NT2/D1 (cell line): ENCODE measurements at regions not wholly inside any gene's neighbourhood (a gene's known extent, or its start where the extent isn't known, plus 50 kb on each side); places are given as distances from the start of the nearest gene placed in this dataset.

ENCODE experiments used
- DNase-seq: peaks from one replicate; pipeline ENCODE4 v3.0.0-alpha.2; 2011; ENCODE audit warnings: low read depth, low spot score
- H3K27me3 ChIP-seq: 2 replicates; pipeline ENCODE4 v1.6.0; 2011; ENCODE audit warnings: mild to moderate bottlenecking; ENCODE audit not compliant: insufficient read length, insufficient read depth
- H3K36me3 ChIP-seq: 2 replicates; pipeline ENCODE4 v1.6.1; 2011; ENCODE audit warnings: mild to moderate bottlenecking, low read length, mixed read lengths; ENCODE audit not compliant: insufficient read depth, insufficient read length
- H3K4me1 ChIP-seq: 2 replicates; pipeline ENCODE4 v1.5.1; 2011; ENCODE audit not compliant: insufficient read depth, insufficient read length
- H3K4me3 ChIP-seq: 2 replicates; pipeline ENCODE4 v1.5.1; 2011; ENCODE audit warnings: low read depth; ENCODE audit not compliant: insufficient read length
- H3K9ac ChIP-seq: 2 replicates; pipeline ENCODE4 v1.6.0; 2011; ENCODE audit warnings: low read depth; ENCODE audit not compliant: insufficient read length
- H3K9me3 ChIP-seq: 2 replicates; pipeline ENCODE4 v1.5.1; 2011; ENCODE audit warnings: mild to moderate bottlenecking, low read length; ENCODE audit not compliant: insufficient read depth
- SUZ12 ChIP-seq: IDR thresholded peaks from 2 replicates; pipeline ENCODE4 v1.6.1; 2011; ENCODE audit not compliant: insufficient read length, insufficient read depth; ENCODE audit errors: extremely low read depth
- YY1 ChIP-seq: IDR thresholded peaks from 2 replicates; pipeline ENCODE4 v1.6.1; 2011; ENCODE audit not compliant: insufficient read length, insufficient read depth
- ZNF274 ChIP-seq: IDR thresholded peaks from 2 replicates; pipeline ENCODE4 v1.6.1; 2011; ENCODE audit warnings: mild to moderate bottlenecking, low read depth, low read length

GRCh38 chr6:126526996-126527606 is 187.2 kb downstream of the CENPW start:
- DNase-seq = no peak
- H3K4me1 ChIP-seq = no peaks in the 10 kb centered on the region
- no peak overlapping the region for H3K4me3 ChIP-seq
- no peak for TF ChIP-seq SUZ12
- no peak for TF ChIP-seq YY1
- no peak for TF ChIP-seq ZNF274
- H3K36me3 ChIP-seq = no peaks in the 10 kb centered on the region
- no peaks in the 10 kb centered on the region for H3K27me3 ChIP-seq
- no peak overlapping the region for H3K9ac ChIP-seq
- no peaks in the 10 kb centered on the region for H3K9me3 ChIP-seq

- no peaks in the 10 kb centered on the region for H3K9me3 ChIP-seq
- no peak for DNase-seq
- no peaks in the 10 kb centered on the region for H3K36me3 ChIP-seq
- no peak for TF ChIP-seq SUZ12
- TF ChIP-seq YY1 = no peak
- no peak for TF ChIP-seq ZNF274
- H3K9ac ChIP-seq = no peak overlapping the region
- no peaks in the 10 kb centered on the region for H3K27me3 ChIP-seq
- no peak overlapping the region for H3K4me3 ChIP-seq
- H3K4me1 ChIP-seq = no peaks in the 10 kb centered on the region
Observed at GRCh38 chr6:126529637-126530362, 189.9 kb downstream of the CENPW start.

GRCh38 chr6:126530775-126531174 is 190.9 kb downstream of the CENPW start:
- H3K9ac ChIP-seq = no peak overlapping the region
- no peaks in the 10 kb centered on the region for H3K9me3 ChIP-seq
- no peak overlapping the region for H3K4me3 ChIP-seq
- DNase-seq = no peak
- no peaks in the 10 kb centered on the region for H3K27me3 ChIP-seq
- H3K36me3 ChIP-seq = no peaks in the 10 kb centered on the region
- H3K4me1 ChIP-seq = no peaks in the 10 kb centered on the region
- no peak for TF ChIP-seq YY1
- TF ChIP-seq ZNF274 = no peak
- no peak for TF ChIP-seq SUZ12

GRCh38 chr6:126531286-126531685 is 191.4 kb downstream of the CENPW start:
- no peaks in the 10 kb centered on the region for H3K27me3 ChIP-seq
- H3K9me3 ChIP-seq = no peaks in the 10 kb centered on the region
- H3K36me3 ChIP-seq = no peaks in the 10 kb centered on the region
- H3K9ac ChIP-seq = no peak overlapping the region
- DNase-seq = no peak
- no peak for TF ChIP-seq ZNF274
- no peak for TF ChIP-seq YY1
- TF ChIP-seq SUZ12 = no peak
- no peaks in the 10 kb centered on the region for H3K4me1 ChIP-seq
- H3K4me3 ChIP-seq = no peak overlapping the region

GRCh38 chr6:126531840-126532239 is 191.9 kb downstream of the CENPW start:
- no peaks in the 10 kb centered on the region for H3K36me3 ChIP-seq
- DNase-seq = no peak
- no peaks in the 10 kb centered on the region for H3K4me1 ChIP-seq
- H3K9ac ChIP-seq = no peak overlapping the region
- no peak overlapping the region for H3K4me3 ChIP-seq
- H3K9me3 ChIP-seq = no peaks in the 10 kb centered on the region
- H3K27me3 ChIP-seq = no peaks in the 10 kb centered on the region
- no peak for TF ChIP-seq YY1
- no peak for TF ChIP-seq SUZ12
- no peak for TF ChIP-seq ZNF274

- Histone ChIP-seq H3K9ac (no peak overlapping the region), H3K9me3 (no peaks in the 10 kb centered on the region), H3K4me3 (no peak overlapping the region), H3K4me1 (no peaks in the 10 kb centered on the region), H3K36me3 (no peaks in the 10 kb centered on the region), H3K27me3 (no peaks in the 10 kb centered on the region)
- DNase-seq = no peak
- TF ChIP-seq ZNF274 = no peak
Observed at GRCh38 chr6:126534401-126534800, 194.5 kb downstream of the CENPW start.

GRCh38 chr6:126535138-126535537 is 195.2 kb downstream of the CENPW start:
- Histone ChIP-seq H3K36me3 (no peaks in the 10 kb centered on the region), H3K9ac (no peak overlapping the region), H3K4me3 (no peak overlapping the region), H3K9me3 (no peaks in the 10 kb centered on the region), H3K4me1 (no peaks in the 10 kb centered on the region), H3K27me3 (no peaks in the 10 kb centered on the region)
- DNase-seq = no peak
- TF ChIP-seq YY1 (no peak), ZNF274 (no peak), SUZ12 (no peak)
